K562 (cell line): ENCODE measurements at regions not wholly inside any gene's neighbourhood (a gene's known extent, or its start where the extent isn't known, plus 50 kb on each side); places are given as distances from the start of the nearest gene placed in this dataset.

Experiments
- ATAC-seq: fragments of 200-7000 bp; cut with Tn5 transposase; 3 replicates; pipeline ENCODE4 v1.9.1; 2020; ENCODE audit warnings: moderate library complexity
- BruUV-seq: library from RNA; stranded (reverse); fragments of 400-500 nt; replicated peaks from 2 replicates; lab custom pipeline; 2021; lab: Mats Ljungman, UMichigan
- CTCF ChIA-PET: fragments of 300-600 bp; formaldehyde crosslinking; extraction: SDS; loops from one replicate; lab custom pipeline; 2021; ENCODE audit warnings: low intra/inter-chr PET ratio; lab: Yijun Ruan, JAX
- POLR2A ChIA-PET: fragments of 300-600, 350-650 bp; sonication (Branson Sonifier 250); formaldehyde crosslinking; extraction: SDS; loops from one replicate; lab custom pipeline; 2021; ENCODE audit warnings: antibody characterized with exemption, inconsistent platforms; lab: Yijun Ruan, JAX
- DNase-seq, 4 experiments: peaks; one replicate each; pipeline versions ENCODE4 v3.0.0 to v3.0.0-alpha.2; 2011 to 2018; ENCODE audit warnings: low spot score in 3 of 4, mixed read lengths in 3 of 4; ENCODE audit errors: extremely low read depth in 1 of 4
- FAIRE-seq: peaks from 2 replicates; lab custom pipeline; 2011; peaks lifted over from hg19 to GRCh38; lab: Jason Lieb, UNC
- H2AFZ ChIP-seq: 2 replicates; pipeline ENCODE4 v1.6.0; 2011; ENCODE audit warnings: low read depth, low read length, control low read depth, inconsistent platforms
- H3K27ac ChIP-seq: fragments of 200-600 bp; 3 replicates; pipeline ENCODE4 v1.8.0; 2011; ENCODE audit warnings: low read depth, mild to moderate bottlenecking, control low read depth, inconsistent platforms, low read length, moderate library complexity, mixed read lengths; ENCODE audit errors: extremely low read depth
- H3K27me3 ChIP-seq, 2 experiments: fragments of 300-600 bp in 1 of 2; 2 replicates in 1 of 2; 3 replicates in 1 of 2; pipeline versions ENCODE4 v1.6.0 to v1.8.0; 2011; ENCODE audit warnings: inconsistent platforms in 2 of 2, low read length in 2 of 2, mild to moderate bottlenecking in 1 of 2, mixed read lengths in 1 of 2, moderate library complexity in 1 of 2; ENCODE audit not compliant: control insufficient read depth in 2 of 2, insufficient read depth in 2 of 2
- H3K36me3 ChIP-seq: fragments of 300-600 bp; 3 replicates; pipeline ENCODE4 v1.8.0; 2011; ENCODE audit warnings: mild to moderate bottlenecking, low read length, inconsistent platforms; ENCODE audit not compliant: control insufficient read depth, insufficient read depth
- H3K4me1 ChIP-seq, 2 experiments: fragments of 200-600 bp in 1 of 2; replicated peaks in 1 of 2; 2 replicates in 1 of 2; 3 replicates in 1 of 2; pipeline versions ENCODE4 v1.5.1 to v1.8.0; 2011; ENCODE audit warnings: inconsistent platforms in 2 of 2, low read length in 2 of 2, mild to moderate bottlenecking in 1 of 2, mixed read lengths in 1 of 2, moderate library complexity in 1 of 2; ENCODE audit not compliant: control insufficient read depth in 2 of 2, insufficient read depth in 2 of 2
- H3K4me2 ChIP-seq: 2 replicates; pipeline ENCODE4 v1.6.1; 2011; ENCODE audit warnings: low read length, control low read depth, inconsistent platforms, mixed read lengths; ENCODE audit not compliant: insufficient read depth
- H3K4me3 ChIP-seq: fragments of 200-600 bp; sonication (generic), shearing (Covaris generic); 2 replicates; pipeline ENCODE4 v1.5.1; 2016; ENCODE audit warnings: control low read depth, inconsistent platforms
- H3K79me2 ChIP-seq: fragments of 200-600 bp; 3 replicates; pipeline ENCODE4 v1.8.0; 2011; ENCODE audit warnings: low read length, inconsistent platforms; ENCODE audit not compliant: control insufficient read depth, insufficient read depth
- H3K9ac ChIP-seq, 2 experiments: 2 replicates each; pipeline versions ENCODE4 v1.6.0 to v1.6.1; 2011; ENCODE audit warnings: low read depth in 2 of 2, low read length in 2 of 2, control low read depth in 1 of 2, inconsistent platforms in 1 of 2, mild to moderate bottlenecking in 1 of 2, mixed read lengths in 1 of 2; ENCODE audit not compliant: insufficient read depth in 1 of 2
- H3K9me1 ChIP-seq: one replicate; pipeline ENCODE4 v1.6.0; 2011; ENCODE audit warnings: inconsistent platforms, mild to moderate bottlenecking, low read length, moderate library complexity; ENCODE audit not compliant: control insufficient read depth, insufficient read depth
- H3K9me3 ChIP-seq: replicated peaks from 2 replicates; pipeline ENCODE4 v1.5.1; 2011; ENCODE audit warnings: low read depth, low read length, inconsistent platforms; ENCODE audit not compliant: control insufficient read depth, insufficient read depth
- H4K20me1 ChIP-seq: replicated peaks from 2 replicates; pipeline ENCODE4 v1.6.1; 2011; ENCODE audit warnings: low read length, inconsistent platforms, mixed read lengths; ENCODE audit not compliant: control insufficient read depth, insufficient read depth
- HDAC8 ChIP-seq: fragments of 450-650 bp; IDR thresholded peaks from 2 replicates; pipeline ENCODE4 v1.6.1; 2016; ENCODE audit warnings: mild to moderate bottlenecking, missing genetic modification characterization, moderate library complexity, missing compliant biosample characterization
- MLX ChIP-seq, 2 experiments: fragments of 450-650 bp in 1 of 2; sonication (generic) in 1 of 2; formaldehyde crosslinking; conservative IDR thresholded peaks; 2 replicates each; pipeline versions ENCODE4 v1.4.0 to v1.8.1; 2020 to 2022; ENCODE audit warnings: mild to moderate bottlenecking in 1 of 2, missing genetic modification reagents in 1 of 2
- RAD21 ChIP-seq, 2 experiments: fragments of 250-450 bp in 1 of 2; fragments of 450-650 bp in 1 of 2; sonication (Bioruptor Pico) in 1 of 2; formaldehyde crosslinking in 1 of 2; IDR thresholded peaks in 1 of 2; conservative IDR thresholded peaks in 1 of 2; 2 replicates each; pipeline versions ENCODE4 v1.4.0 to v1.8.0; 2020 to 2022; ENCODE audit warnings: mild to moderate bottlenecking in 2 of 2, moderate library complexity in 1 of 2
- SMARCA4 ChIP-seq: fragments of 450-650 bp; IDR thresholded peaks from 2 replicates; pipeline ENCODE4 v1.6.1; 2016
- WGBS: fragments of 100-300 bp; shearing (Covaris generic); methylation state at CpG from one replicate; pipeline ENCODE4 v1.1.6; 2016; ENCODE audit warnings: low coverage, mixed read lengths; ENCODE audit not compliant: insufficient coverage; ENCODE audit errors: missing lambda C conversion rate; 5-methylcytosine and 5-hydroxymethylcytosine counted together
- in situ Hi-C: fragments of 300-500 bp; cut with MboI; formaldehyde crosslinking; loops from 4 replicates; pipeline ENCODE4 v1.15.0; 2018; ENCODE audit warnings: inconsistent platforms, mixed read lengths
- intact Hi-C: fragments of 100-400 bp; cut with micrococcal nuclease; formaldehyde crosslinking; loops from 2 replicates; pipeline ENCODE4 v1.14.2; 2022

DNA sequence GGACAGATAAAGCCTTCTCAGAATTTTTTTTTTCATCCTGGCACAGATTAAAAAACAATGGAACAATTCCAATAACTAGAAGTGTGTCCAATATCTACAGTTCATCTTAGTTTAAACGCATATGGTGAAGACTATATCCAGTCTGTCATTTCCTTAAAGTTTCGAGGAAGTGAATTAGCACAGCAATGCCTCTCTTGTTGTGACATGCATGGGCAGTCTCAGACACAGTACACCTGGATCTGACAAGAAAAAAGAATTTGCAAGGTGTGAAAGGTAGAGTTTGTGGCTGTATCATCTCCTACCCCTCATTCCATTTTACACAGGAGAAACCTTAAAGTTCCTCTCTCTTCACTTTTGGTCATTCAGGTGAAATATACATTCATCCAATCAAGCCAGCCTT, 100.6 kb upstream of the ADAMTS19 start (continued):
- TF ChIP-seq HDAC8 (tag) = no peak

DNA sequence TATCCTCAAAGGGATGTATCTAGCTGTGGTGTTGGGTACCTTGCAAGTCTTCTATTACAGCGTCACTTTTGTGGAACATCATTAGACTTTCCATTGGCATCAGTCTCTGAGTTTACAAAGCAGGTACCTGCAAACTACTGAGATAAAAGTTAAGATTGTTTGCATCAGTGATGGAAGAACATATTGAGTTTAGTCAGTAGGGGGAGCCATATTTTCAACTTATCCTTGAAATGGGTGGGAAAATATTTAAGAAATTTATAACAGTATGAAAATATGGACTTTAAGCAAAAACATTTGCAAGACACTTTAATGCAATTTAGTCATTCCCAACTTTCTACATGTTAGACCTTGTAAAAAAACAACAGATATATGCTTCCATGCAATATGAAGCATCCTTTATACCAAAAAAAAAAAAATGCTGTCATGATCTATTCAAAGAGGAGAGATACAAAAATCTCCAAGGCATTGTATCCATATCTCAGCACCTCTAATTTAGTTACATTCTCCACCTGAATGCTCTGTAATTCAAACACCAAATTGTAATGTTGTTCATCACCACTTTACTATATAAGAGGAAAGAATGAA, 98.6 kb upstream of the ADAMTS19 start:
- Histone ChIP-seq H3K4me3 (no peak overlapping the region), H3K27ac (no peak overlapping the region), H3K9me1 (no peaks in the 10 kb centered on the region), H4K20me1 (no peaks in the 10 kb centered on the region), H2AFZ (no peak overlapping the region), H3K4me2 (no peak overlapping the region), H3K27me3 (no peaks in the 10 kb centered on the region), H3K9ac (no peak overlapping the region), H3K9me3 (no peaks in the 10 kb centered on the region), H3K79me2 (no peaks in the 10 kb centered on the region), H3K36me3 (no peaks in the 10 kb centered on the region), H3K4me1 (no peaks in the 10 kb centered on the region)
- WGBS = 0% methylated on average over 1 of the region's 1 CpG
- FAIRE-seq (no peak), DNase-seq (no peak), ATAC-seq (no peak)
- ChIA-PET POLR2A (no interaction called here), CTCF (no interaction called here)
- intact Hi-C loops (no loop called here), in situ Hi-C loops (no loop called here)
- no TSS peak for BruUV-seq
- peak in 1 of 2 experiments; percentile 15; a peak in 1 of 4 replicates for TF ChIP-seq RAD21 (CRISPR knock-in tag; conservative IDR thresholded peaks at IDR 0.05 in 1 of 2, IDR thresholded peaks at IDR 0.05 in 1 of 2)
- TF ChIP-seq SMARCA4 = no peak
- no peak for TF ChIP-seq MLX (CRISPR knock-in tag; conservative IDR thresholded peaks at IDR 0.05)
